GM08714 (cell line): ENCODE measurements at regions not wholly inside any gene's neighbourhood (a gene's known extent, or its start where the extent isn't known, plus 50 kb on each side); places are given as distances from the start of the nearest gene placed in this dataset.

Source experiments
- H3K4me3 ChIP-seq: fragments of 200-500 bp; sonication (Bioruptor generic); 2 replicates; pipeline ENCODE4 v1.5.1; 2014; ENCODE audit warnings: mild to moderate bottlenecking, low read length, inconsistent platforms
- ZNF274 ChIP-seq: IDR thresholded peaks from 2 replicates; pipeline ENCODE4 v1.6.1; 2012; ENCODE audit warnings: mild to moderate bottlenecking, low read depth, low read length

- no peak overlapping the region for H3K4me3 ChIP-seq
- TF ChIP-seq ZNF274: no peak
These were observed 527.6 kb downstream of the SATB2 start for GRCh38 chr2:198930170-198930569.

GRCh38 chr2:198928026-198928425, 529.7 kb downstream of the SATB2 start:
- no peak overlapping the region for H3K4me3 ChIP-seq
- TF ChIP-seq ZNF274: no peak

GRCh38 chr2:198917926-198918720, 539.6 kb downstream of the SATB2 start:
- H3K4me3 ChIP-seq: no peak overlapping the region
- TF ChIP-seq ZNF274: no peak

DNA sequence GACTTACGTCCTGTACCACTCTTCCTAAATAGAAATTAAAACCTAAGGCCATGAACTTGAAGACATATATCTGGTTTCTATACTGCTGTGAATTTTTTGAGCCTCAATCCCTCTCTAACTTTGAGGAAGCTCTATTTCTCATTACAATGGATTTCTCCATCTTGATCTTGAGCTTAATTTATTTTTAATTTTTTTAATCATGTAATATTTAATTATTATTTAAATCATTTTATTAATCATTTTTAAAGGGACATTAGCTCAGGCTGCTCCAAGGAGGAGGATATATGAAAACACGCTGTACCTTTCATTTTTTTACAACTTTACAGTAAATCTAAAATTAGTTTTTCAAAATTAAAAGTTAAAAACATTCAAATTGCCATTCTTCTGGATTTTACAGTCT, 540.5 kb downstream of the SATB2 start:
- no peak for TF ChIP-seq ZNF274
- no peak overlapping the region for H3K4me3 ChIP-seq

DNA sequence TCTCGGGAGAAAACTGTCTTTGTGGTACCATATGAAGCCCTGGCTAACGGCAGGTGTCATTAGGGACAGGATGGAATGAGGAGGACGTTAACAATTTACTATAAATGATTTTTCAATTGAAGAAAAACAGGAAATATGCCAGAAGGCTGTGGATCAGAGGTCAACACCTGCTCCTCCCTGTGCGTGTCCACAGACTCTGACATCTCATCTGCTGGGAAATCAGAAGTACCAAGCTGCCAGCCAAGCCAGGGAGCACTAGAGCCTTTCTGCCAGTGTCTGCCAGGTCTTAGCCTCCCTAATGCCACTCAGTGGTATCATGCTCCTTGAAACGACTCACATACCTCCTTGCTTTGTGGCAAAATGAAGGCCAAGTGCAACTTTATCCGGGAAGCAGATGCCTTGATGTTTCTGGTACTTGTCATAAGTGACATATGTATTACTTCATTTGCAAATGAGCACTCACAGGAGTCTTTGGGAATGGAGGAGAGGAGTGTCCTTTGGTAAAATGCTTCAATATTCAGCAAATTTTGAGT, 541.1 kb downstream of the SATB2 start:
- H3K4me3 ChIP-seq: no peak overlapping the region
- no peak for TF ChIP-seq ZNF274

- no peak overlapping the region for H3K4me3 ChIP-seq
These were observed 544.2 kb downstream of the SATB2 start for GRCh38 chr2:198913394-198914152.

GRCh38 chr2:198909525-198910267, 548.0 kb downstream of the SATB2 start:
- TF ChIP-seq ZNF274: no peak
- H3K4me3 ChIP-seq: no peak overlapping the region

More at GRCh38 chr2:198913394-198914152, 544.2 kb downstream of the SATB2 start:
- TF ChIP-seq ZNF274: no peak

DNA sequence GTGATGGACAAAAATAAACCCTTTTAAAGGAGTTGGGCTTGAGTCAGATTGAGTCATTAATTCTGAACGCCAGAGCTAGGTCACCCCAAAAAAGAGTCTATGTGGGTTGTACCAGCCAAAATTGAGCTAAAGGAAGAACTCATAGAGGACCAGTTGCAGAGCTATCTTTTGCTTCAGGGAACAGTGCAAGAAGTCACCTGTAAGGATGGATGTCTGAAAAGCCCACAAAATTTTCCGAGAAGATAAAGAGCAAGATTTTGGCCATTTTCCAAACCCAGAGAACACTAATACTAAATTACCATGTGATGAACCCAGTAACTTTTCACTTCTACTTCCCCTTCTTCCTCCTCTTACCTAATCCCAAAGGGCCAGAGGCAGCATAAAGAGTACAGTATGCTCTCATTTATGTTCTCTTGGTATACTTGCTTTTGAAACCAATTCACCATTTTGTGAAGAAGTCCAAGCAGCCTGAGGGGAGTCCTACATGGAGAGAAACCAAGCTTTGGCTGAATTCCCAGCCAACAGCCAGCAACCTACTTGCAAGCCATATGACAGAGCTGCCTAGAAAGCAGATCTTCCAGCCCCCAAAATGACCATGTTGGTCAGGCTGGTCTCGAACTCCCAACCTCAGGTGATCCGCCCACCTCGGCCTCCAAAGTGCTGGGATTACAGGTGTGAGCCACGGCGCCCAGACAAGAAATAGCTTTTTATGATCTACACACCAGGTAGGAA, 551.7 kb downstream of the SATB2 start:
- TF ChIP-seq ZNF274: no peak
- no peak overlapping the region for H3K4me3 ChIP-seq

GRCh38 chr2:198901894-198902293, 555.8 kb downstream of the SATB2 start:
- no peak for TF ChIP-seq ZNF274
- no peak overlapping the region for H3K4me3 ChIP-seq

GRCh38 chr2:198900141-198900540, 557.6 kb downstream of the SATB2 start:
- no peak for TF ChIP-seq ZNF274

DNA sequence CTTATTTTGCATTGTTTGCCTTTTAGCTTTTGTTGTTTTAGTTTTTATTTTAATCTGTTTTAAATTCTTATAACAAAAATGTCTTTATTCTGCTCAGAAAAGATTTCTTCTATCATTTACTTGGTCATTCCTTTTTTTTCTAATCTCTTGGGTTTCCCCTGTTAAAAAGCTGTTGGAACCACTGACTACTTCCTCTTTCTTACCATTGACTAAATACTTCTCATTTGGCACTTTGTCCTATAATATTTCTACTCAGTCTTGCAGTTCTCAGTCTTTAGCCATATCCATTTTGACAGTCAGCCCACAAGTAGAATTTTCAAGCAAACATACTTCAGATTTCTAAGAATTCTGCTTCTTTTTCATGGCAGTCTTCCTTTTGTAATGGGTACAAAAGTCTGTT, 567.2 kb downstream of the SATB2 start:
- TF ChIP-seq ZNF274: no peak
- no peak overlapping the region for H3K4me3 ChIP-seq

More at GRCh38 chr2:198900141-198900540, 557.6 kb downstream of the SATB2 start:
- H3K4me3 ChIP-seq: no peak overlapping the region

- no peak for TF ChIP-seq ZNF274
- no peak overlapping the region for H3K4me3 ChIP-seq
These were observed 574.1 kb downstream of the SATB2 start for GRCh38 chr2:198883604-198884003.

DNA sequence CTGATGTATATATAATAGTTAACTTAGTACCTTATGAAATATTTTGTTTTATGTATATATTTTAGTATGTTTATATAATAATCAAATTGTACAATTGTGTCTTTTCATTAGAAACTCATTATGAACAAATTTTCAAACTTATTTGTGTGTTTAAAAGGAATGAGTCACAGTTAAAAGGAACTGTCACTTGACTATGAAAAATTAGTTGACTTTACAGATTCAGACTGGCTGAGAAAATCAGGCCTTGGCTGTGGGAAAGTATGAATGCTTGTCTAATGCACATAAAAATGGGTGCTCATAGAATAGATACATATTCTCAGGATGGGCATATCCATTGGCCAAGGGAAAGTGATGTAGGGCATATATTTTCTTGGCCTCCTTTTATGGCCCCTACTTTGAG, 576.8 kb downstream of the SATB2 start:
- no peak overlapping the region for H3K4me3 ChIP-seq
- TF ChIP-seq ZNF274: no peak

DNA sequence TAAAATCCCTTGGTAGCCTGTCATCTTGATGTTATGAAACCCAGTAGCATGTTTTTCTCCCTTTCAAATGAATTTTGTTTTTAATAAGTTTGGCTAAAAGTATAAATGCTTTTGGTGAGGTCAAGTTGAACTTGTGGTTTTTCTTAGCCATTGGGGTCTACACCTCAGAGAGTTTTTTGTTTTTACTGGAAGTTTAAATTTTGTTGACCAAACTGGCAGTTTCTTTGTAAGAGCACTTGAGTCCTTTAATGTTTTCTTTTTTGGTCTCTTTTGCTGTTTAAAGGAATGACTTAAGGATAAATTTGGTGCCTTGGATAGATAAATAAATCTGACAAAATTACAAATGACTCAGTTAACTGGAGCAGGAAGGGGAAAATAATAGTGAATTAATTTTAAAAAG, 577.3 kb downstream of the SATB2 start:
- no peak for TF ChIP-seq ZNF274
- H3K4me3 ChIP-seq: no peak overlapping the region

DNA sequence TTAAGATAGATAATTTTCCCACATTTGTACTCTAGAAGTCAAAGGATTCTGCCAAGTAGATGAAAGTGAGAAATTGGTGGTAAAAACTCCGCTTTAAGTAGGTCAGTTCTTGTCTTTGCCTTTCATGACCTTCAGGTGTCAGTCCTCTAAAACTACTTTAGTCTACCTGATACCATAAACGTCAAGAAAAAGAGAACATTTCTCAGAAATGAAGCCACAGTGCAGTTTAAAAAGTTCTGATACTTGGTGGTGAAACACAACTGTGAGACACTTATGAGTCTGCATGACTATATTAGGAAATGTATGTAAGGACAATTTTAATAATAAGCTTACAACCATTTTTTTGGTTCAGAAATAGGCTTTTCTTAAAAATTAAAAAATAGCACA, 583.3 kb downstream of the SATB2 start:
- no peak for TF ChIP-seq ZNF274
- H3K4me3 ChIP-seq: no peak overlapping the region
